Esophagus muscularis mucosa (tissue), 4 donors: ENCODE measurements at regions not wholly inside any gene's neighbourhood (a gene's known extent, or its start where the extent isn't known, plus 50 kb on each side); places are given as distances from the start of the nearest gene placed in this dataset.
A peak's percentile ranks its signal among the peaks of the same experiment; 100 is the strongest.

ENCODE experiments used
- DNase-seq: peaks from one replicate; pipeline ENCODE4 v3.0.0-alpha.2; 2017; ENCODE audit errors: extremely low spot score
- H3K27ac ChIP-seq, 4 donors: fragments of 200-600 bp; sonication (generic); replicated peaks in 1 of 4; 1 replicate in 3 of 4; 2 replicates in 1 of 4; pipeline ENCODE4 v1.5.1; 2016 to 2019; ENCODE audit warnings: mild to moderate bottlenecking in 1 of 4
- H3K27me3 ChIP-seq, 4 donors: fragments of 200-600 bp; sonication (generic); one replicate each; pipeline versions ENCODE4 v1.5.1 to v1.6.0; 2016 to 2019
- H3K36me3 ChIP-seq, 4 donors: fragments of 200-600 bp; sonication (generic); one replicate each; pipeline ENCODE4 v1.5.1; 2016 to 2019
- H3K4me1 ChIP-seq, 4 donors: fragments of 200-600 bp; sonication (generic); one replicate each; pipeline ENCODE4 v1.5.1; 2016 to 2019
- H3K4me3 ChIP-seq, 4 donors: fragments of 200-600 bp; sonication (generic); 1 replicate in 2 of 4; 2 replicates in 2 of 4; pipeline ENCODE4 v1.5.1; 2016 to 2019; ENCODE audit warnings: mild to moderate bottlenecking in 4 of 4, moderate library complexity in 1 of 4
- H3K9me3 ChIP-seq, 4 donors: fragments of 200-600 bp; sonication (generic); 1 replicate in 3 of 4; 2 replicates in 1 of 4; pipeline ENCODE4 v1.5.1; 2016 to 2019
- CTCF ChIP-seq, 3 experiments: fragments of 200-600 bp in 2 of 3; fragments of 450-650 bp in 1 of 3; sonication (generic) in 2 of 3; IDR thresholded peaks; one replicate each; pipeline ENCODE4 v1.5.1; 2017 to 2019; ENCODE audit warnings: antibody characterized with exemption in 3 of 3, mild to moderate bottlenecking in 2 of 3, moderate library complexity in 1 of 3
- EP300 ChIP-seq: sonication (generic); formaldehyde crosslinking; IDR thresholded peaks from one replicate; pipeline ENCODE4 v1.6.1; 2017; ENCODE audit warnings: antibody characterized with exemption
- POLR2A ChIP-seq: fragments of 450-650 bp; IDR thresholded peaks from one replicate; pipeline ENCODE4 v1.6.1; 2017; ENCODE audit warnings: antibody characterized with exemption, moderate library complexity, mild to moderate bottlenecking, low read depth
- POLR2AphosphoS5 ChIP-seq, 2 donors: sonication (generic); formaldehyde crosslinking; IDR thresholded peaks; one replicate each; pipeline ENCODE4 v1.6.1; 2017; ENCODE audit warnings: antibody characterized with exemption in 2 of 2
- WGBS: methylation state at CpG from one replicate; pipeline ENCODE4 v1.1.5; 2018; 5-methylcytosine and 5-hydroxymethylcytosine counted together
- intact Hi-C: fragments of 100-400 bp; cut with DNase I; formaldehyde crosslinking; loops from one replicate; pipeline ENCODE4 v1.15.1; 2023

DNA sequence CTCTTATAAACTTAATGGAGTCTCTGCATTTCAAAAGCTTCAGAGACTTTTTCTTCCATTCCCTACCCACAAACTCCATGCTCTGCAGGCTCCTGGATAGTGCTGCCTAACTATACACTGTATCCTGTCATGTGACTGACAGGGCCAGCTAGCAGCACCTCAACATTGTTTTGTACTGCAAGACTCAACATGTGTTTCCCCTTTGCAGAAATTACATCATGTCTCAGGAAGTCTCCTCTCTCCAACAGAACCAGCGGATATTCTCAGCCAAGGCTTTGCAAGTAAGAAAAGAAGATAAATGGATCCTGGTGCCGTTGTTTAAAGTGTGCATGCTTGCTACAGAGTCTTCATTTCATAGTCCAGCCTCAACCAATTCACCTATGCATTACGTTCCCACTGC, 164.0 kb upstream of the UBASH3B start:
- H3K27ac ChIP-seq = peak overlapping the region in 2 of 4 donors; percentile 11 to 43
- TF ChIP-seq POLR2AphosphoS5 (IDR thresholded peaks at IDR 0.05) = peak in 1 of 2 donors; percentile 71
- TF ChIP-seq EP300 = no peak
- peaks cover 7 to 14% (median 8%) of the 10 kb centered on the region in 4 donors for H3K4me1 ChIP-seq
- intact Hi-C loops = no loop called here
- H3K4me3 ChIP-seq = no peak overlapping the region
- H3K9me3 ChIP-seq = no peaks in the 10 kb centered on the region
- DNase-seq = no peak
- H3K27me3 ChIP-seq = no peaks in the 10 kb centered on the region
- 11% methylated on average over 3 of the region's 3 CpGs for WGBS
- H3K36me3 ChIP-seq = no peaks in the 10 kb centered on the region

- peaks cover 7 to 14% (median 8%) of the 10 kb centered on the region in 4 donors for H3K4me1 ChIP-seq
- no peak overlapping the region for H3K4me3 ChIP-seq
- H3K9me3 ChIP-seq = peaks cover 0 to 10% (median 2%) of the 10 kb centered on the region in 4 donors
- no peak for DNase-seq
- WGBS = 90% methylated on average over 8 of the region's 8 CpGs
- no peak for TF ChIP-seq EP300
- no peak for TF ChIP-seq POLR2AphosphoS5 (IDR thresholded peaks at IDR 0.05)
- no peak for TF ChIP-seq CTCF (IDR thresholded peaks at IDR 0.05)
- TF ChIP-seq POLR2A = no peak
- no peak overlapping the region for H3K27ac ChIP-seq
- H3K27me3 ChIP-seq = no peaks in the 10 kb centered on the region
- no peaks in the 10 kb centered on the region for H3K36me3 ChIP-seq
- intact Hi-C loops = no loop called here
Measured at GRCh38 chr11:122488892-122489706, 166.4 kb upstream of the UBASH3B start.

DNA sequence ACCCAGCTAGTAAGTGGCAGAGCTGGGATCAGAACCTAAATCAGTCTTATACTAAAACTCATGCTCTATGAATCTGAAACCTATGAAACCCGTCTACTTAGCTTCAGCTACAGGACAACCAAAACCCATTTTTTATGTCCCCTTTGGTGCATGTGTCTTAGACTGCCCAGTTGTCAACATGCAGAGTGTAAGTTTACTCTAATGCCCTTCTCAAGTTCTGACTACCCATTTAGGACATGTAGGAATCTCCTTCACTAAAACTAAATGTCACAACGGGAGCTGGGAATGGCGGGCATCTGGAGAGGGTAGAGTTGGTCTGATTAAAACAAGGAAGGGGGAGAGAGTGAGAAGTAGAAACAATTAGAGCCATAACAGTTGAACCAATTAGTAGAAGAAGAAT, 167.9 kb upstream of the UBASH3B start:
- intact Hi-C loops = no loop called here
- Histone ChIP-seq H3K4me1 (peaks cover 7 to 14% (median 8%) of the 10 kb centered on the region in 4 donors), H3K9me3 (peaks cover 4 to 19% (median 16%) of the 10 kb centered on the region in 4 donors), H3K27ac (no peak overlapping the region), H3K4me3 (no peak overlapping the region), H3K27me3 (no peaks in the 10 kb centered on the region), H3K36me3 (no peaks in the 10 kb centered on the region)
- WGBS = 85% methylated on average over 3 of the region's 3 CpGs
- TF ChIP-seq POLR2A (no peak), POLR2AphosphoS5 (IDR thresholded peaks at IDR 0.05) (no peak), CTCF (IDR thresholded peaks at IDR 0.05) (no peak), EP300 (no peak)
- DNase-seq = no peak

DNA sequence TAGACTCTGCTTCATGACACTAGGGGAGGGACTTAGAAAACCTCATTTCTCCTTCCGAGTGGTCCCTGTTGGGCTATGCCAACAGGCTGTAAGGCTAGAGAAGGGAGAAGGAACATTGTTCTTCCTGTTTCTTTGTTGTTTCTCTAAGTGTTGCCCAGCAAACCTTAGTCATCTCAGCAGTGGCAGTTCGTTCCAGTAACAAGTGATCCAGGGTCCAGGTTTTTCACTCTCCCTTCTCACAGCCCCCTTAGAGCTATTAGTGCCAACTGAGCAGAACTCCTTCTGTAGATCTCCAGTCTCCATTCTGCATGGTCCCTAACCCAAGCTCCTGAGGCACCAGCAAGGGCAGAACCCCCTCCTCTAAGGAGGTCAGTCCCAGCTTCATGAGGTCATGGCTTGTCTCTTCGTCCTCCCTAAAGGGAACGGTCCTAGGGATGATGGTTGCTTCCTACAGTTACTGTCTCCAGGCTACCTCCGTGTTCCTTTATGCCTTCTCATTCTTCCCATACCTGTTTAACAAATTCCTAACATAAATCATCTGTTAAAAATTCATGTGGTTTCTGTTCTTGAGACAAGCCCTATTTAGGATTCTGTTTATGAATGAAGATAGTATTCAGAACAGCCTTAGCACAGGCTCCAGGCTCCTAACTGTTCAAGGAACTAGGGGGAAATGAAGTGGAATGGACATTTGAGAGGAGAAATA, 168.6 kb upstream of the UBASH3B start:
- Histone ChIP-seq H3K4me3 (no peak overlapping the region), H3K9me3 (peaks cover 4 to 26% (median 18%) of the 10 kb centered on the region in 4 donors), H3K27me3 (no peaks in the 10 kb centered on the region), H3K4me1 (peaks cover 5 to 11% (median 8%) of the 10 kb centered on the region in 4 donors), H3K36me3 (no peaks in the 10 kb centered on the region), H3K27ac (no peak overlapping the region)
- intact Hi-C loops = no loop called here
- no peak for DNase-seq
- WGBS = 77% methylated on average over 5 of the region's 5 CpGs
- TF ChIP-seq POLR2AphosphoS5 (IDR thresholded peaks at IDR 0.05) (no peak), POLR2A (no peak), CTCF (IDR thresholded peaks at IDR 0.05) (no peak), EP300 (no peak)

DNA sequence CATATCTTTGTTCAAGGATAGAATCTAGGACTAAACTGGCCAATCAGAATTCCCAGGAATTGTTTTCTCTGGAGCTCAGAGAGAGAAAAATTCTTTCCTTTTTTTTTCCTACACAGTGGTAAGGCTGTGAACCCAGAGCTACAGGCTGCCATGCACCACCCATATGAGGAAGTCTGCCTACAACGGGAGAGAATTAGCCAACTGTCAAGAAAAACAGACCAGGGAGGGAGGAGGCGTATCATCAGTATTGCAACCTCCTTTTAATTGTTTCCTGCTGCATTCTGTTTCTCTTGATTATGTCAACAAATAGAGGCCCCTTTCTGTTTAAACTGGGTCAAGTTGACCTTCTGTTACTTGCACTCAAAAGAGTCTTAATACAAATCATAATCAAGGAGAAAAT, 176.5 kb upstream of the UBASH3B start:
- intact Hi-C loops = no loop called here
- Histone ChIP-seq H3K9me3 (peaks cover 4 to 18% (median 15%) of the 10 kb centered on the region in 4 donors), H3K27me3 (no peaks in the 10 kb centered on the region), H3K4me1 (no peaks in the 10 kb centered on the region), H3K27ac (no peak overlapping the region), H3K36me3 (no peaks in the 10 kb centered on the region), H3K4me3 (no peak overlapping the region)
- DNase-seq = no peak
- 50% methylated on average over 2 of the region's 2 CpGs for WGBS
- TF ChIP-seq EP300 (no peak), POLR2AphosphoS5 (IDR thresholded peaks at IDR 0.05) (no peak), CTCF (IDR thresholded peaks at IDR 0.05) (no peak), POLR2A (no peak)
